ENCODE measurements at regions not wholly inside any gene's neighbourhood (a gene's known extent, or its start where the extent isn't known, plus 50 kb on each side); places are given as distances from the start of the nearest gene placed in this dataset.

- TF ChIP-seq SUPT5H (IDR thresholded peaks at IDR 0.05) = no peak
- no peak for TF ChIP-seq DMBX1 (CRISPR knock-in tag; IDR thresholded peaks at IDR 0.05; ENCODE audit: borderline replicate concordance)
- peak; percentile 38 for TF ChIP-seq NFIC (IDR thresholded peaks at IDR 0.05)
- no peak for TF ChIP-seq ZFP36 (IDR thresholded peaks at IDR 0.05; ENCODE audit: low read depth, low read length, partially characterized antibody)
- 0 out of 2 replicates have a peak, but pooled peaks have one; percentile 41 for TF ChIP-seq MECOM (CRISPR knock-in tag; IDR thresholded peaks at IDR 0.05)
- TF ChIP-seq REST (IDR thresholded peaks at IDR 0.05; ENCODE audit: borderline replicate concordance) = no peak
- no peak for TF ChIP-seq REST (CRISPR knock-in tag; IDR thresholded peaks at IDR 0.05; ENCODE audit: low read depth)
- TF ChIP-seq HMGN3 (IDR thresholded peaks at IDR 0.05; ENCODE audit: borderline replicate concordance, extremely low read depth, insufficient read length, low read depth, low read length) = no peak
- TF ChIP-seq PHF20 (IDR thresholded peaks at IDR 0.05; ENCODE audit: partially characterized antibody) = no peak
- TF ChIP-seq CREM (IDR thresholded peaks at IDR 0.05; ENCODE audit: low read depth) = peak; percentile 72
- no peak for TF ChIP-seq SAFB (IDR thresholded peaks at IDR 0.05; ENCODE audit: borderline replicate concordance, low read depth, low read length)
- peak; percentile 91 for TF ChIP-seq BACH1 (tag; IDR thresholded peaks at IDR 0.05)
- TF ChIP-seq CC2D1A (IDR thresholded peaks at IDR 0.05) = no peak
- TF ChIP-seq MEIS2 (IDR thresholded peaks at IDR 0.05; ENCODE audit: partially characterized antibody) = peak; percentile 91
- 0 out of 2 replicates have a peak, but pooled peaks have one; percentile 23 for TF ChIP-seq ERF (CRISPR knock-in tag; IDR thresholded peaks at IDR 0.05)
- TF ChIP-seq RAD51 (IDR thresholded peaks at IDR 0.05; ENCODE audit: borderline replicate concordance, low read depth) = no peak
- no peak for TF ChIP-seq GATAD2A (IDR thresholded peaks at IDR 0.05)
- TF ChIP-seq ZNF644 (tag; IDR thresholded peaks at IDR 0.05; ENCODE audit: low read depth) = 0 out of 2 replicates have a peak, but pooled peaks have one; percentile 36
- no peak for TF ChIP-seq GTF2E2 (tag; IDR thresholded peaks at IDR 0.05)
- TF ChIP-seq HOMEZ (CRISPR knock-in tag; IDR thresholded peaks at IDR 0.05) = no peak
- no peak for TF ChIP-seq POLR2G (IDR thresholded peaks at IDR 0.05; ENCODE audit: low read depth, low read length)
Observed at GRCh38 chr3:39639344-39640236, 169.8 kb upstream of the MYRIP start (continued).

All from K562 (cell line).